ENCODE measurements at regions not wholly inside any gene's neighbourhood (a gene's known extent, or its start where the extent isn't known, plus 50 kb on each side); places are given as distances from the start of the nearest gene placed in this dataset.

DNA sequence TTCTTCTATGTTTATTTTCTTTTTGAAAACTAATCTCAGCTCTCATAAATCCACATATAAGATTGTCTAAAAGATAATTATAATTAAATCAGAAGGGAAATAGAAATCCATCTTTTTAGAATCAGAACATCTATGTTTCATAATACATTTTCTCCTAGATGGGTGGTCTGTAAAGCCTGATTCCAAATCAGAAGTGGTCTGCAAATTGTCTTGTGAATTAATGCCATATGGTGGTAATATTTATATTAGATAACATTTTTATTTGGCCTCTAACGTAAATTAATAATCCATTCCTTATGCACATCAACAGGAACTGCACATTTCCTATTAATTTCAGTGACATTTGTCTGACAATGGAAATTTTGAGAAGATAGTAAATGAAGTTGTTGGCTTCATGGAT, 52.8 kb upstream of the TBC1D5 start:
- DNase-seq (ENCODE audit: low spot score), result no peak

DNA sequence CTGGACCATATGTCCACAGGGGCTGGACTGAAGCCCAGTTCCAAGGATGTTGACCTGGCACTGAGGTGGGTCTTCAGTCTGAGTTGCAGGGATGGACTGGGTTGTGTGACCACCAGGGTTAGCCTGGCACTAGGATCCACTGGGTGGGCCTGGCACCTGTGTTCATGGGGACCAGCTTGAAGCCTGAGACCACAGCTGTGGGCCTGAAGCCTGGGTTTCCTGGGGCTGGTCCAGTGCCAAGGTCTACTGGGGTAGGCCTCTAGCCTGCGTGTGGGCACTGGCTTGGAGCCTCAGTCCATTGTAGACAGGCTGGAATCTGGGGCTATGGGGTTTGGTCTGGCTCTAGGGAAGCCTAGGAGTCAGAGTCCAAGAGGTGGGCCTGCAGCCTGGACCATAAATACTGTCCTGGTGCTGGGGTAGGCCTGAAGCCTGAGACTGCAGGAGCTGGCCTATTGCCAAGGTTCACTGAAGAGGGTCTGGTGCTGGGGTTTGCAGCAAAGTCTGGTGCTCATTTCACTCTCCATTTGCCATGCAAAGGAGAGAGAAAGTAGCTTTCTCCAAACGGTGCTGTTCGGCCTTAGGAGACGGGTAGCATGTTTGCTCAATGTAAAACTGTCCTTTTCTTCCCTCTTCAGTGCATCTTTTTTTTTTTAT, 51.2 kb upstream of the TBC1D5 start:
- DNase-seq (ENCODE audit: low spot score), result no peak

All from CD4-positive, alpha-beta T cell treated with Interleukin-15 for 4 hours (primary cell).